Natural killer cell (primary cell): ENCODE measurements at regions not wholly inside any gene's neighbourhood (a gene's known extent, or its start where the extent isn't known, plus 50 kb on each side); places are given as distances from the start of the nearest gene placed in this dataset.
A peak's percentile ranks its signal among the peaks of the same experiment; 100 is the strongest.

Experiments
- ATAC-seq, 3 donors: fragments of 150-1000 bp in 2 of 3; fragments of 200-7000 bp in 1 of 3; cut with Tn5 transposase; 1 replicate in 1 of 3; 2 replicates in 2 of 3; pipeline ENCODE4 v1.10.0; 2021; ENCODE audit warnings: mild to moderate bottlenecking in 2 of 3, moderate library complexity in 2 of 3
- DNase-seq, 2 donors: peaks; one replicate each; pipeline versions ENCODE4 v3.0.0 to v3.0.0-alpha.2; 2013 to 2021; ENCODE audit warnings: mixed read lengths in 1 of 2
- H3K27ac ChIP-seq: one replicate; pipeline ENCODE4 v1.5.1; 2013; ENCODE audit warnings: mild to moderate bottlenecking, low read length
- H3K27me3 ChIP-seq: one replicate; pipeline ENCODE4 v1.6.1; 2013; ENCODE audit warnings: low read length; ENCODE audit not compliant: control insufficient read depth, insufficient read depth
- H3K36me3 ChIP-seq: one replicate; pipeline ENCODE4 v1.6.1; 2013; ENCODE audit warnings: low read length; ENCODE audit not compliant: control insufficient read depth, insufficient read depth
- H3K4me1 ChIP-seq: one replicate; pipeline ENCODE4 v1.6.1; 2013; ENCODE audit warnings: low read length; ENCODE audit not compliant: control insufficient read depth, insufficient read depth
- H3K4me3 ChIP-seq: one replicate; pipeline ENCODE4 v1.5.1; 2013; ENCODE audit warnings: low read length
- H3K9me3 ChIP-seq: one replicate; pipeline ENCODE4 v1.6.1; 2013; ENCODE audit warnings: low read length; ENCODE audit not compliant: control insufficient read depth, insufficient read depth
- H3K27ac Mint-ChIP-seq, 2 donors: one replicate each; pipeline ENCODE4 v1.8.0; 2022; ENCODE audit warnings: mild to moderate bottlenecking in 2 of 2, mixed read lengths in 2 of 2, moderate library complexity in 1 of 2
- H3K27me3 Mint-ChIP-seq, 2 donors: one replicate each; pipeline ENCODE4 v1.8.0; 2022; ENCODE audit warnings: low read depth in 2 of 2, mixed read lengths in 2 of 2
- H3K36me3 Mint-ChIP-seq: one replicate; pipeline ENCODE4 v1.8.0; 2022; ENCODE audit warnings: mixed read lengths
- H3K4me1 Mint-ChIP-seq, 2 donors: one replicate each; pipeline ENCODE4 v1.8.0; 2022; ENCODE audit warnings: mixed read lengths in 2 of 2
- H3K4me3 Mint-ChIP-seq: one replicate; pipeline ENCODE4 v1.8.0; 2022; ENCODE audit warnings: mild to moderate bottlenecking, moderate library complexity, mixed read lengths
- H3K9me3 Mint-ChIP-seq, 2 donors: one replicate each; pipeline ENCODE4 v1.8.0; 2022; ENCODE audit warnings: mixed read lengths in 2 of 2
- WGBS: methylation state at CpG from one replicate; pipeline ENCODE4 v1.1.7; 2013; ENCODE audit warnings: missing lambda C conversion rate; ENCODE audit not compliant: insufficient coverage; 5-methylcytosine and 5-hydroxymethylcytosine counted together
- intact Hi-C: fragments of 100-400 bp; cut with micrococcal nuclease; formaldehyde crosslinking; loops from one replicate; pipeline ENCODE4 v1.14.2; 2022
- TF ChIP-seq, protein P1 (sequence below): fragments of 200-600 bp; IDR thresholded peaks from one replicate; pipeline ENCODE4 v1.8.0; 2022; ENCODE audit warnings: antibody characterized with exemption

DNA sequence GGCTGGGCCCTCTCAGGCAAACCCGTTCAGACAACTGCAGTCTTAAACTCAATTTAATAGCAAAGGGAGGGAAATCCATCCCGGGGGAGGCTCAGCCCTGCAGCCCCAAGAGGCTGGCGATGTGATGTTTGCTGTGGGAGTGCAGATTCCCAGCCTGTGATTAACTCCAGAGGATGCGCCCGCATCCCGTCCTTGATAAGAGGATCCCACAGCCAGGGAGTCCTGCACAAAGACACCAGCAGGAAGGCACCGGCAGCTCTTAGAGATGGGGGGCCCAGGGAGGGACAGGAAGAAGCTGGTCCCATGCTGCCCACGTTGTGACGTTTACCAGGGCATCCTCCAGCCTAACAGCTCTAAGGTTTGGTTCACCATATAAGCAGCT lies 64.7 kb downstream of the MRPL36 start:
- TF ChIP-seq, protein P1, sequence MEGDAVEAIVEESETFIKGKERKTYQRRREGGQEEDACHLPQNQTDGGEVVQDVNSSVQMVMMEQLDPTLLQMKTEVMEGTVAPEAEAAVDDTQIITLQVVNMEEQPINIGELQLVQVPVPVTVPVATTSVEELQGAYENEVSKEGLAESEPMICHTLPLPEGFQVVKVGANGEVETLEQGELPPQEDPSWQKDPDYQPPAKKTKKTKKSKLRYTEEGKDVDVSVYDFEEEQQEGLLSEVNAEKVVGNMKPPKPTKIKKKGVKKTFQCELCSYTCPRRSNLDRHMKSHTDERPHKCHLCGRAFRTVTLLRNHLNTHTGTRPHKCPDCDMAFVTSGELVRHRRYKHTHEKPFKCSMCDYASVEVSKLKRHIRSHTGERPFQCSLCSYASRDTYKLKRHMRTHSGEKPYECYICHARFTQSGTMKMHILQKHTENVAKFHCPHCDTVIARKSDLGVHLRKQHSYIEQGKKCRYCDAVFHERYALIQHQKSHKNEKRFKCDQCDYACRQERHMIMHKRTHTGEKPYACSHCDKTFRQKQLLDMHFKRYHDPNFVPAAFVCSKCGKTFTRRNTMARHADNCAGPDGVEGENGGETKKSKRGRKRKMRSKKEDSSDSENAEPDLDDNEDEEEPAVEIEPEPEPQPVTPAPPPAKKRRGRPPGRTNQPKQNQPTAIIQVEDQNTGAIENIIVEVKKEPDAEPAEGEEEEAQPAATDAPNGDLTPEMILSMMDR = no peak
- peaks cover 0 to 17% of the 10 kb centered on the region in 2 donors for H3K27me3 Mint-ChIP-seq
- no peak overlapping the region for H3K4me3 ChIP-seq
- H3K9me3 Mint-ChIP-seq = no peaks in the 10 kb centered on the region
- no peak overlapping the region for H3K27ac ChIP-seq
- DNase-seq (no peak), ATAC-seq (no peak)
- H3K36me3 Mint-ChIP-seq = no peaks in the 10 kb centered on the region
- WGBS = 63% methylated on average over 9 of the region's 9 CpGs
- no peaks in the 10 kb centered on the region for H3K9me3 ChIP-seq
- H3K4me3 Mint-ChIP-seq = no peak overlapping the region
- no peaks in the 10 kb centered on the region for H3K27me3 ChIP-seq
- no peaks in the 10 kb centered on the region for H3K36me3 ChIP-seq
- no peak overlapping the region for H3K27ac Mint-ChIP-seq
- no peaks in the 10 kb centered on the region for H3K4me1 ChIP-seq
- intact Hi-C loops = loop anchor here (10.0 kb wide), 1 partner anchor 280 kb away; no protein-coding TSS in a partner anchor
- H3K4me1 Mint-ChIP-seq = no peaks in the 10 kb centered on the region

DNA sequence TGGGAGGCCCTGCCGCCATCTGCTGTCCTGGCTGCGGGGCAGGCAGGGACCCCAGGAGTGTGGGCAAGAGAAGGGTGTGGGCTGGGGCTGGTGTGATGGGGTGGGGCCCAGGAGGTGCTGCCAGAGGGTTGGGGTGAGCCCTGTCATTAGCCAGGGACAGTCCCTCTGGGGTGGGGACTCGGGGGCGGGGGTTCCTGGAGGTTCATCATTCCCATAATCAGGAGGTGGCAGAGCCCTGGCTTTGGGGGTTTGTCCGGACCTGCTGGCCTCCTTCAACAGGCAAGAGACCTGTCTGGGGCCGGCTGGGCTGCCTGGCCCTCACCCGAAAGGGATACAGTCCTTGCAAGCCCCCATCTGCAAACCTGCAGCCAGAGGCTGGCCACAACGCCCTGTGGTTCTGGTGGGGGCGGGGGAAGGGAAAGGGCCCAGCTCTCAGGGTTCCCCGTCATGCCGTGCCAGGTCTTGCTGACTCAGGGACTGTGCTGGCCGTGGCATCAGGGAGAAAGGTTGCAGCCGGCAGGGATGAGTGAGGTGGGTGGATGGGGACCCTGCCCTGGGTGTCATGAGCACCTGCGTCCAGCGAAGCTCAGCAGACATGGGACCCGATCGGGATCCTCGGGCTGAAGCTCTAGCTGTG lies 65.2 kb downstream of the MRPL36 start:
- no peaks in the 10 kb centered on the region for H3K4me1 ChIP-seq
- no peak overlapping the region for H3K4me3 ChIP-seq
- H3K27ac ChIP-seq = no peak overlapping the region
- DNase-seq (no peak), ATAC-seq (no peak)
- Mint-ChIP-seq H3K27me3 (peaks cover 0 to 13% of the 10 kb centered on the region in 2 donors), H3K4me1 (no peaks in the 10 kb centered on the region), H3K27ac (no peak overlapping the region), H3K9me3 (no peaks in the 10 kb centered on the region), H3K4me3 (no peak overlapping the region), H3K36me3 (no peaks in the 10 kb centered on the region)
- no peaks in the 10 kb centered on the region for H3K9me3 ChIP-seq
- TF ChIP-seq, protein P1 = no peak
- WGBS = 82% methylated on average over 18 of the region's 18 CpGs
- intact Hi-C loops = loop anchor here (10.0 kb wide), 1 partner anchor 280 kb away; no protein-coding TSS in a partner anchor
- no peaks in the 10 kb centered on the region for H3K27me3 ChIP-seq
- no peaks in the 10 kb centered on the region for H3K36me3 ChIP-seq

DNA sequence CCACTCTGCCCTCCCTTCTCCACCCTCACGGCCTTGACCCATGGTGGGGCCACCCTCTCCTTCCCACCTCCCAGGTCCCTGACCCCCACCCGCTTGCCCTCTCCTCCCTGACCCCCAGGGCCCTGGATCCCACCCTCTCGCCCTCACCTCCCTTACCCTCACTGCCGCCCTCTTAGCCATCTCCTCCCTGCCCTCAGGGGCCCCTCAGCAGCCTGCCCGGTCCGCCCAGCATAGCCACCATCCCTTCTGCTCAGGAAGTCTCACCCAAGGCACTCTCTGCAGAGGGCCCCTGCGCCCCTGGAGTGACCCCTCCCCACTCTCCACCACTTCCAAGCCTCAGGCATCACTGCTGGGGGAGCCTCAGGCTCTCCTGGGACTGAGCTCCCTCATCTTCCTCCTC lies 66.3 kb downstream of the MRPL36 start:
- ATAC-seq (no peak), DNase-seq (peak in 1 of 2 donors; percentile 4)
- Mint-ChIP-seq H3K27ac (no peak overlapping the region), H3K36me3 (no peaks in the 10 kb centered on the region), H3K27me3 (peaks cover 0 to 6% of the 10 kb centered on the region in 2 donors), H3K4me1 (no peaks in the 10 kb centered on the region), H3K9me3 (no peaks in the 10 kb centered on the region), H3K4me3 (no peak overlapping the region)
- H3K36me3 ChIP-seq = no peaks in the 10 kb centered on the region
- H3K9me3 ChIP-seq = no peaks in the 10 kb centered on the region
- TF ChIP-seq, protein P1 = no peak
- no peak overlapping the region for H3K27ac ChIP-seq
- intact Hi-C loops = loop anchor here (10.0 kb wide), 1 partner anchor 281 kb away; no protein-coding TSS in a partner anchor
- 69% methylated on average over 7 of the region's 7 CpGs for WGBS
- H3K4me1 ChIP-seq = no peaks in the 10 kb centered on the region
- no peak overlapping the region for H3K4me3 ChIP-seq
- H3K27me3 ChIP-seq = no peaks in the 10 kb centered on the region

- no peaks in the 10 kb centered on the region for H3K9me3 ChIP-seq
These were observed 66.7 kb downstream of the MRPL36 start for GRCh38 chr5:1732945-1733344.

More at GRCh38 chr5:1732945-1733344, 66.7 kb downstream of the MRPL36 start:
- Histone ChIP-seq H3K27me3 (no peaks in the 10 kb centered on the region), H3K36me3 (no peaks in the 10 kb centered on the region), H3K27ac (no peak overlapping the region), H3K4me1 (no peaks in the 10 kb centered on the region), H3K4me3 (no peak overlapping the region)
- no peak overlapping the region for H3K4me3 Mint-ChIP-seq
- no peaks in the 10 kb centered on the region for H3K4me1 Mint-ChIP-seq
- no peak overlapping the region for H3K27ac Mint-ChIP-seq
- TF ChIP-seq, protein P1 = no peak
- H3K9me3 Mint-ChIP-seq = no peaks in the 10 kb centered on the region
- 86% methylated on average over 5 of the region's 5 CpGs for WGBS
- intact Hi-C loops = loop anchor here (10.0 kb wide), 1 partner anchor 282 kb away; no protein-coding TSS in a partner anchor
- ATAC-seq = no peak
- DNase-seq = peak in 1 of 2 donors; percentile 7
- H3K27me3 Mint-ChIP-seq = peaks cover 0 to 2% of the 10 kb centered on the region in 2 donors
- H3K36me3 Mint-ChIP-seq = no peaks in the 10 kb centered on the region
